Right ventricle myocardium inferior (tissue), 1 donor: ENCODE measurements at regions not wholly inside any gene's neighbourhood (a gene's known extent, or its start where the extent isn't known, plus 50 kb on each side); places are given as distances from the start of the nearest gene placed in this dataset.
A peak's percentile ranks its signal among the peaks of the same experiment; 100 is the strongest.

Source experiments
- ATAC-seq: fragments of 200-7000 bp; cut with Tn5 transposase; one replicate; pipeline ENCODE4 v1.9.1; 2020; ENCODE audit warnings: mild to moderate bottlenecking, moderate library complexity
- DNase-seq: peaks from one replicate; pipeline ENCODE4 v3.0.0; 2021; ENCODE audit errors: missing footprints
- intact Hi-C: fragments of 100-400 bp; cut with DNase I; formaldehyde crosslinking; loops from one replicate; pipeline ENCODE4 v1.11.0; 2022
- donor health status: DM: no; HTN: yes; CAD: no; lungs with severe emphysema.

DNA sequence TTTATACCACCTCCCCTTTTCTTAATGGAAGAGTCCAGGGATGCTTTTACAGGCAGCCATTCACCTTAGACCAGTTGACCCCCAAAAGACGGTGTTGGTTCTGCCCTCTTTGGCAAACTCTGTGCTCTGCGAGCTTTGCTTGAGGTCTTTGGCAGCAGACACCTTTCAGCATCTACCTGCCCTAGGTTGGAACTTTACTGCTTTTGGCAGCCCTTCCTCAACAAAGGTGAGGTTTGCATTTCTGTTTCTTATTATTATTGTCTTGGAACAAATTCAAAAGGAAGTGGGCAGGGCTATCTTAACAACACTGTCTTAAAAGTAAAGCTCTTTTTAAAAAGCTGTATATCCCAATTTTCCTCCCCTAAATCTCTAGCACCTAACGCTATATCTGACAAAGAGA, 136.4 kb upstream of the SLC14A2 start:
- ATAC-seq (no peak), DNase-seq (no peak)
- intact Hi-C loops, result no loop called here

DNA sequence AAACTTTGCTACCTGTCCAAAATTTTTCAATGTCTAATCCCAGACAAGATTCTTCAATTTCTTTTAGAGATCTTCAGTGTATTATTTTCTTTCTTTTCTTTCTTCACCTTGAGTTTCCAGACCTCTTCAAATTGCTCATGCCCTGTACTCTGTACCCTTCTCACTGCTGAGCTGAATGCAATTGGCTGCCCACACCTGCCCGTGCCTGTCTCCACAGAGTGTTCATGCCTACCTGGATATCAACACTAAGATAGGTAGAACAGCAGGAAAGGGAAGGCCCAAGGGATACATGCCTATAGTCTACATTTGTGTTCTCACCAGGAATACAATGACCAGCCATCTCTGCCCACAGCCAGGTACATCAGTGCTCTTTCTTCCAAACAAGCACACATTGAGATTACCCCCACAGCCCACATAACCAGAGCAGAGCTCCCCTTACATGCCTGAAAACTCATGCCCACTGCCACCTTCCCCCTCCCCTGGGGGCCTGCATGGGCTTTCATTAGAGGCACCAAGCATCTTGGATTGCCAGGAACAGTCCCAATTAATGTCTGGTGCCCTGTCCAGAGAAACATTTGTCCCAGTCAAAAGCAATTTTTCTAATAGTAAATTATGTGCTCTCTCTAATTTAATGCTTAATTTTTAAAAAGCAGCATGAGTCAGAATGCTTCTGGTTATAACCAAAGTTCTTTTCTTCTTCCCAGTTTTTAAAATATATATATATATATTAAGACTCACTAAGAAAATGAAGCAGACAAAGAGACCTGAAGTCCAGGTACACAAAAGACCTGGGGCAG, 134.9 kb upstream of the SLC14A2 start:
- intact Hi-C loops, result no loop called here
- no peak for ATAC-seq
- no peak for DNase-seq

DNA sequence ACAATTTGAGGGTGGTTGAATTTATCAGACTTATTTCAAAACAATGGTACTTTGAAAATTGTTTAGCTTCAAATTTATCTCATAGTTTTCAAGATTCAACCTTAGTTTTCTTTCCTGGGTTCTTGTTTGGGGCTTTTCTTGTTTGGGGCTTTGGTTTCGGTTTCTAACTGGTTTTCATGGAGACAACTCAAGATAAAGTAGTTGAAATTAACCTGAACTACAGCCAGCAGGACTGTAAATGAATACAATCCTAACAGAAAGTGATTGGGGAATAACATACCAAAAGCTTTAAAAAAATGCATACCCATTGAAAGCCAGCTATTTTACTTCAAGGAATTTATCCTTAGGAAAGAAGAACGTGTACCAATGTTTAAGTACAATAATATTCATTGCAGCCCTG, 133.5 kb upstream of the SLC14A2 start:
- ATAC-seq (no peak), DNase-seq (no peak)
- intact Hi-C loops, result no loop called here

DNA sequence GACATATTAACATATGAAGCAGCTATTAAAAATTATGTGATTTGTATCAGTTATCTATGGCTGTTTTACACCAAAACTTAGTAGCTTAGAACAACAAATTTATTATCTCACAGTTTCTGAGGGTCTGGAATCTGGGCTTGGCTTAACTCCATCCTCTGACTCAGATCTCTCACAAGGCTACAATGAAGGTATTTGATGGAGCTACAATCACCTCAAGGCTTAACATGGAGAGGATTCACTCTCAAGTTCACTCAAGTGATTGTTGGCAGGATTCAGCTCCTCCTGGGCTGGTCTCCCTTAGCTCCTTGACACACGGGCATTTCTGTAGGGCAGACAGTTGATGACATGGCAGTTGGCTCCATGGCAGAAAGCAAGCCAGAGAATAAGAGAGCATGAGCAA, 133.0 kb upstream of the SLC14A2 start:
- DNase-seq (no peak), ATAC-seq (peak; percentile 28)
- intact Hi-C loops, result no loop called here

DNA sequence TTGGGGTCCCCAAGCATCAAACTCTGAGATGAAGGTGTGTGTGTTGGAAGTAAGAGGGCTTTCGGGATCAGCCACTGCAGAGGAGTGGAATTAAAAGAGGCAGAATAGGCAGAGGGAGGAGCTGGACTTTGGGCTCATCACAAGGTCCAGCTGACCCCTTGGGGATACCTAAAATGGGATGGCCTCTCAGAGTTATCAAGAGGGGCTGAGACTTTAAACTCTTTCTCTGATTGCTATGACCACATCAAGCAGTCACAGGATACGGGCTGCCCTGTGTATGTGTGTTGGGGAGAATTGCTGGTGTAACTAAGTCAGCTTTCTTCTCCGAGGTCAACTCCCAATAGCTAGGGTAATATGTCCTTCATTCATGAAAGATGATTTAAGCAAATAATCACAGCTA, 127.7 kb upstream of the SLC14A2 start:
- intact Hi-C loops, result no loop called here
- ATAC-seq, result no peak
- no peak for DNase-seq

DNA sequence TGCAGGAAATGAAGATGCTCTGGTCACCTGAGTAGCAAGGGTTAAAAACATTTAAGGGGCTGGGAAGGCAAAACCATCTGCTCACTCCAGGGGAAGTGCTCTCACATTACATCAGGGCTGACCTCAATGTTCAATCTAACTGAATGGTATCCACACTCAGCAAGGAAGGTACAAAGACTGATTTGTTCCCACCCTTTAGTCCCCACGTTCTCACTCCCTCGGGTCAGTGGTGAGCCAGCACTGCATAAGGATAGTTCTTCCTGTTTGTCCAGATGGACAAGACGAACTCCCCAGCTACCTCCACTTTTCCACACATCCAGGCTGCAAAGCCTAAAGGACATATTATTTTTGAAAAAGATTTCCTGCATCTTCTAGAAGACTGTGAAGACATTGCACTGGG, 126.6 kb upstream of the SLC14A2 start:
- DNase-seq (no peak), ATAC-seq (no peak)
- intact Hi-C loops, result no loop called here

DNA sequence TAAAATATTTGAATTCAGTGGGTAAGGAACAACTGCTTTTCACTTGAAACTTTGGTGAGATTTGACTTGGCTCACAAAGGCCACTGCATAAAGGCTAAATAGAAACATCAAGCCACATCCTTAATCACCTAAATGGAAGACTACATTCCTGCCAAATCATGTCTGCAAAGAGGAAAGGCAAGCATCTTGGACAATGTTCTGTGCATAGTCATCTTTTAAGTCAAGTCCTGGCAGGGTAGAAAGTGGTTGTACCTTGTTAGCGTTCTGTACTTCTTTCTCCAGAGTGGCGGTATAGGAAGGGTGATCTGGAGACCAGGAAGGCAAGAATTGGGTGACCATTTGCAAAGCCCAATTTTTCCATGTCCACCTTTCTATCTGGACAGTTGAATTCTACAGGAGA, 121.4 kb upstream of the SLC14A2 start:
- DNase-seq, result no peak
- ATAC-seq, result no peak
- intact Hi-C loops, result no loop called here

DNA sequence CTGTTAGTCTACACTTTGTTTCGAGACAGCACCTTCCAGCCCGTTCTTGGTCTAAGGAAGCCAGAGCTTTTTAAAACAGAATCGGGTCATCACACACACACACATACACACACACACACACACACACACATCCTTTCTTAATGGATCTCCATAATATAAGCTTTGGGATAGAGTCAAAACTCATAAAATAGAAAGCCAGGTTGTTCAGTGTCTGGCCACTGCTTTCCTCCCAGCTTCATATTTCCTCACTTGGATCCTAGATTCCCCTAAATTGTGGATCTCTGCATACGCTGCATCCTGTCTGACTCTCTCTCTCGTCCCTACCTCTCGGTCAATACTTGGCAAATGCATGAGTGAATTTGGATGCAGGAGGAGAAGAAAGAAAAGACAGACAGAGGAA, 120.5 kb upstream of the SLC14A2 start:
- intact Hi-C loops, result no loop called here
- ATAC-seq, result no peak
- no peak for DNase-seq

DNA sequence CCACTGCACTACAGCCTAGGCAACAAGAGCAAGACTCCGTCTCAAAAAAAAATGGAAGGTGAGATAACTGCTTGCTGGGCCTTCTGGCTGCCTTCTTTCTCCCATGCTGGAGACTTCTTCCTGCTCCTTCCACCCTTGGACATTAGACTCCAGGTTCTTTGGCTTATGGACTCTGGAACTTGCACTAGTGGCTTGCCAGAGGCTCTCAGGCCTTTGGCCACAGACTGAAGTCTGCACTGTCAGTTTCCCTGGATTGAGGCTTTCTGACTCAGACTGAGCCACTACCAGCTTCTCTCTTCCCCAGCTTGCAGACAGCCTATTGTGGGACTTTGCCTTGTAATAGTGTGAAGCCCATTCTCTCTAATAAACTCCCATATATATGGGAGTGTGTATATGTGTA, 118.5 kb upstream of the SLC14A2 start:
- ATAC-seq, result no peak
- DNase-seq, result no peak
- intact Hi-C loops, result no loop called here

DNA sequence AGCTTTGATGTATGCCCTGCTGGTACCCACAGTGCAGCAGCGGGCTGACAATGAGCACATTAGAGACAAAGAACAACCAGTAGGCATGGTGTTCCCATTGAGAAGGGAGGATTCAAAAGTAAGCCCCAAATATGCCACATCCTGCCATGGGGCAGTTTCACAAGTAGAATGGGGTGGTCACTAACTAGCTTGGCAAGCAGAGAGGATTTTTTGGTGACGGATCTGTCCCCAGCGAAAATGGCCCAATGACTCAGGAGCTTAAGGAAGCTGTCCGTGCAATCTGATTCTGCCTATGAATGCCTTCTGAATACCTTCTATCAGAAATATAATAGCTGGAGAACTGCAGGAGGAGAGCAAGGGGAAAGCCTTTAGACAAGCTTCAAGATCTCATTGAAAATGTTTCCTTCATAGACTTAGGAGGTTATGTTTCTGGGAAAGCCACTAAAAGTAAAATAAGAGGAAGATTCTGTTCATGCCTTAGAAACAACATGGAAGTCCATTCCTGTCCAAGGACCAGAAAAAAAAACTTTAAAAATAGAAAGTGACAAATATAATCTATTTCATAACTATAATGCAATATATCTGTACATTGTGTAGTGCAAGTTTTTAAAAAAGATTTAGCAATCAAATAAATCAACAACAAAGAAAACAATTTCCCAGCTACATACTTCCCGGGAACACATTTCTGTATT, 117.5 kb upstream of the SLC14A2 start:
- no peak for ATAC-seq
- intact Hi-C loops, result no loop called here
- DNase-seq, result no peak

DNA sequence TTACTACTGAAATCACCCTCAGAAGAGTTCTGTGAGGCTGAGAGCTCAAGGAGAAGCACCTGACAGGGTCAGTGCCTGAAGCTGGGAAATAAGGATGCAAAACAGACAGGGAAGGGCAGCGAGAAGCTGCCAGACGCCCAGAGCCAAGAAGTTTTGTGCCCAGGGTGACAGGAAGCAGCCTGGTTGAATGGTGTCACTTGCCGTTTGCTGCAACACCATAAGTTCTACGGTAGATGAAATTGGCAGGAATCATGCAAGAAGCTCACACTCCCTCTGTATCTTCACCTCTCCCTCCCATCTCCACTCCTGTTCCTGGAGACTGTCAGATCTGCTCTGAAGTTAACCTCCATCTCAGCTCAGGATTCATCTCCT, 117.0 kb upstream of the SLC14A2 start:
- DNase-seq (no peak), ATAC-seq (no peak)
- intact Hi-C loops, result no loop called here

DNA sequence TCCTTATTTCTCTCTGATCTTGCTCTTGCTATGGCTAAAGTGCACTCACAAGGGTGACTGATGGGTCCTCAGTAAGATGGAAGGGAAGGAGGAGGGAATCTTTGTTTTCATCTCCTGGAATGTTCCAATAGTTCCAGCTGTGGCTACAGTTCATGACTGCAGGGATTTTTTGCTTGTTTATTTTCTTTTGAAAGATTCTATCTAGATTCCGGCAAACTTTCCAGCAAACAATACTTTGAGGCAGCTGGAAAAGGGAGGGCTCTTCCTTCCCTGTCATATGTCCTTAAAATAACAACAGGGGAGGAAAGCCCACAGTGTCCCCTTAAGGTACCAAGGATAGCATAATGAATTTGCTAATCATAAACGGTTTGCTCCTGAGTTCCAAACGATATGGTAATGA, 111.3 kb upstream of the SLC14A2 start:
- intact Hi-C loops, result no loop called here

DNA sequence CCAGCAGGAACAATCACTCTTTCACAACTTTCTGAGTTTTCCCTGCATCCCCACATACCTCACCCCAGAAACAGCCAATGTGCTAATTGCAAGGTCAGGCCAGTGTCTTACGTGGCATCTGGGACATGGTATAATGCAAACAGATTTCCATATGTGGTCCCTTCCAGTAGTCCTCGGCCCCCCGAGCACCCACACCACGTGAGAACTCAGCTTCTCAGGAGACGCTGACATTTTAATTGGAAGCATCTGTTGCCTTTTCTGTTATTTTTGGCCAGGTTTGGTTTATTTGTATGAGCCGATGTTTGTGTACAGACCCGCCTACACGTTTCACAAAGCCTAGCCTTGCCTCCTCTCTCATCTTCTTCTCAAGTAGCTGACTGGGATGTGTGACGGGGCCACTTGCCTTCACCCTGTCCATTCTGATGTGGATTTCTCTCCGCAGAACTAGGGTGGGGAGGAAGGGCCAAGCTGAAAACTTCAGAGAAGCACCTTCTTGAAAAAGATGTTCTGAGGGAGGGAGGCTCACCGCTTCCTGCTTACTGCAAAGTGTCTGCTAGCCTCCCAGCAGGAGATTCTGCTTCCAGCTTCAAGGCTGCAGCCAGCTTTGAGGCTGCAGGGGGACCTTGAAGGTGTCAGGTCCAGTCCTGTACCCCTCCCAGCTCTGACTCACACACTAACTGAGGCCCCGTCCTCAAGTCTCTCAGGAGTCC, 109.6 kb upstream of the SLC14A2 start:
- ATAC-seq (peak; percentile 60), DNase-seq (no peak)
- intact Hi-C loops, result no loop called here

More for the DNA sequence above, 111.3 kb upstream of the SLC14A2 start:
- DNase-seq (no peak), ATAC-seq (peak; percentile 19)

DNA sequence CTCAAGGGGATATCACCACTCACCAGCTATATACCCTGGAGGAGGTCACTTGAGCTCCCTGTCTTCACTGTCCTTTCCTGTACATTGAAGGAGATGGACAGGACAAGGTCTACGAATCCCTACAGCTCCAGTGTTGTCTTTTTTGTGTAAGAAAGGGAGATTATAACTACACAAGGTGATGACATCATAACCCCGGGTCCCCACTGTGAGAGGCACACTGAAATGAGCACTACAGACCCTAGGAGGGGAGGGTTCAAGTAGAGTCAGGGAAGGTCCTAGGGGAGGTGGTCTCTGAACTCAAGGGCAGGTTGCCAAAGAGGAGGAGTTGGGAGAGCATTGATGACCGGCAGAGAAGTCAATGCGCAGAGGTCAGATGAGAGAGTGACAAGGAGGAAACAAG, 108.3 kb upstream of the SLC14A2 start:
- no peak for DNase-seq
- no peak for ATAC-seq
- intact Hi-C loops, result no loop called here

DNA sequence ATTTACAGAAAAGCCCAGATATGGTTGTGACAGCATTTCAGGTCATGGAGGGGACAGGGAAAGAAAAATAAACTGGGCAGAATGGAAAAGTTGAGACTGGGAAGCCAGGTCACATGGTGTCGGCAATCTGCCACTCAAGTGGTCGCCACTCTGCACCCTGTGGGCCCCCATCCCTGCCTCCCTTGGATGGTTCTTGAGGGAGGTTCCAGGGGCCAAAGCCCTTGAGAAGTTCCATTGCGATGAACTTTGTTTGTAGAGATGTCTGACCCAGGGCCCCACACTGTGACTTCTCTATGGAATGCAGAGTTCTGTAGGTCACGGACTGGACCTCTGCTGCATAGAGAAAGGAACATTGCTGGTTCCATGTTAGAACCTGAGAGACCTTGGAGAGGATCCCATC, 105.7 kb upstream of the SLC14A2 start:
- ATAC-seq, result no peak
- no peak for DNase-seq
- intact Hi-C loops, result no loop called here

DNA sequence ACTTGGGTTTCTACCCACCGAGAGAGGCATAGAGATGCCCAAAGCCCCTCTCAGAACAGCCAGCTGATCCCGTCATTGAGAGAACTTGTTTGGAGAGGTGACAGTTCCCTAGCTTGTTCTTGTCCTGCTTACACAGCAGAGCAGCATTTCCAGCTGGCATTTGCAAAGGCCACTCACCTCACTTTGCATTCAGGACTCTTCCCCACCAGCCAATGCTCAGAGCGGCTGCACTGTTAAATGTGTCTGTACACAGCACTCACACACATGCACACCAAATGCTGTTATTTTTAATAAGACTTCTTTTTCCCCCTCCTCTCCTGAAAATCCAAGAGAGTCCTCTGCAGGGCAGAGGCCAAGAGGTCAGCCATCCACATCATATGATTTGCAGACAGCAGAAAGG, 104.6 kb upstream of the SLC14A2 start:
- DNase-seq (no peak), ATAC-seq (no peak)
- intact Hi-C loops, result no loop called here

DNA sequence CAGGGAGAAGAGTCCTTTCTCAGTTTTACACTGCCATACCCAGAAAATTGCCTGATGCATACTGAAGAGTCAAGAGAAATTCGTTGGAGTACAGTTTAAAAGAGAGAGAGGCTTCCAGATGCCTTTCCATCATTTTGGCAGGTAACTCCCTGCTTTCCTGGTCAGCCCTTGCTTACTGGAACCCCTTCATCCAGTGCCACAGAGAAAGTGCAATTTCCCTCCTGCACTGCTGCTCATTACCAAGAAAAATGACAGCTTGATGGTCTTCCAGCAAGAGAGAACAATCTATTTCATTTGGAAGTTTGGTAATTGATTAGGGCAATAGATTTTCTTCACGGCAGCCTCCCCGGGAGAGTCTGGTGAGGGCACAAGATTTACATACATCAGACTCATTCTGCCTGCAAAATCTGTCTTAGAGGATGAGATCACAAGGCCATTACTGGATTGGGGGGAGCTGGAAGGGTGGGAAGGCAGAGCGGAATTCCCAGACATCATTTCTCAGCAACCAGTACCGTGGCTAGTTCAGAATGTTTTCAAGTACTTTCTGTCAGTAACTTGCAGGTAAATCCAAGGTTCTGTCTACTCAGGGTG, 102.8 kb upstream of the SLC14A2 start:
- DNase-seq (no peak), ATAC-seq (no peak)
- intact Hi-C loops, result no loop called here

DNA sequence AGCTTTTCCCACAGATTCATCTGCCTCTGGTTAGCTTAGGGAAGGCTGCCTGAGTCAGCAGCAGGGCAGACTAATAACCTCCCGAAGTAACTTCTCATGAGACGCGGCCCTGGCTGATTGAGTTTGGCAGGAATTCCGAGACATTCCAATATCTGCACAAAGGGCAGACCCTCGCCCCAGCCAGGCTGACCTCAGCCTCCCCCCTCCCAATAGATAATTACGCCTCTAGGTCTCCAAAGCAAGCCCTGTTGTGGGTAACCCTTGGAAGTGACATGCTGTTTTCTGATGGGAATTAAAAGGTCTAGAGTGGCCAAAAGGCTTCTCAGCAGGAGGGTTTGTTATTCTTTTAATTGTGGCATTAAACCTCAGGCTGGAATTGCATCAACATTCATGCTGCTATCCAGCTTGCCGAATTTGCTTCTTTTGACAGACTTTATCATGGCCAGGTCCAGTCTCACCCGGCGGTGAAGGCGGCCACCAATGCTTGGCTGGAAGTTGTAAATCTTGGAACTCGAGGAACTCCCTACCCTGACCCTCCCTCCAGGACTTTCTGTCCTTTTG, 98.0 kb upstream of the SLC14A2 start:
- ATAC-seq (peak; percentile 90), DNase-seq (peak; percentile 74)
- intact Hi-C loops, result no loop called here

DNA sequence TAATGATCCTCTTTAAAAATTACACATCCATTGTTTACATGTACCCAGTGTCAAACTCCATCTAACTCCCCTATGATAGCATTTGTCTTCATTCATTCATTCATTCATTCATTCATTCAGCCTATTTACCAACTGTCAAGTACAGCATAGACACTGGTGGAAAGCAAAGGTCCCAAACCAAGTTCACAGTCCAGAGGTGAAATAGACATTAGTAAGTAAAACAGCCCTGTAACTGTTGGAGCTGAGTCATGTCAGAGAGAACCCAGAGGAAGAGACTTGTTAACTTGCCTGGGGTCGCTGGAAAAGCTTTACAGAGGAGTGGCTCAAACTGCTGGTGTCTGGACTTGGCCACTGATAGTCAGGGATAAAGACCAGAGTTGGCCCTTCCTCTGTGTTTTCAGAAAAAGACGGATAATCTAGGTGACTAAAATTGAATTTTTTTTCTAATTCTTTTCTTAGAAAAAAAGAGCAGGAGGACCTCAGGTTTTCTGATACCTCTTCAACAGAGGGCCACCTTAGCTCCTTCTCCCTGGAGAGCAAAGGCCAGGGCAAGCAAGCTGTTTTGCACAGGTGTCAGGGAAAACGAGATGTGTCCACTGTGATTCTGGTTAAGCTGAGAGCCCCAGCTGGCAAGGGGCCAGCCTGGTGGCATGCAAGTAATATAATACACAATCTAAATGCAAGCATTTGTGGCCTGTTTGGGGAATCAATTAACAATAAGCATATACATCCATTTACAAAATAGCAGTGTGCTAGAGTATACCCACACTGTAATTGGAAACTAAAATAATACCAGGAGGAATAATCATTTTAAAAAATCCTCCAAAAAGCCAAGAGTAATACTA, 96.7 kb upstream of the SLC14A2 start:
- DNase-seq, result no peak
- intact Hi-C loops, result no loop called here

More for the DNA sequence above, 96.7 kb upstream of the SLC14A2 start:
- no peak for ATAC-seq
